Loucy (cell line): ENCODE measurements at regions not wholly inside any gene's neighbourhood (a gene's known extent, or its start where the extent isn't known, plus 50 kb on each side); places are given as distances from the start of the nearest gene placed in this dataset.

Source experiments
- H2AFZ ChIP-seq: fragments of 200-600 bp; sonication (generic); 2 replicates; pipeline ENCODE4 v1.6.0; 2016; ENCODE audit warnings: antibody characterized with exemption, mild to moderate bottlenecking, low read length, moderate library complexity
- H3F3A ChIP-seq: fragments of 200-600 bp; 2 replicates; pipeline ENCODE4 v1.6.0; 2016; ENCODE audit warnings: antibody characterized with exemption, low read depth, mild to moderate bottlenecking
- H3K27me3 ChIP-seq: fragments of 200-600 bp; sonication (generic); 2 replicates; pipeline ENCODE4 v1.6.1; 2014; ENCODE audit warnings: low read length, mild to moderate bottlenecking; ENCODE audit not compliant: insufficient read depth, poor library complexity, severe bottlenecking
- H3K36me3 ChIP-seq: fragments of 200-600 bp; sonication (generic); 2 replicates; pipeline ENCODE4 v1.6.1; 2016; ENCODE audit warnings: low read length; ENCODE audit not compliant: insufficient read depth
- H3K4me1 ChIP-seq: fragments of 200-600 bp; sonication (generic); 2 replicates; pipeline ENCODE4 v1.5.1; 2014; ENCODE audit warnings: low read length, mild to moderate bottlenecking; ENCODE audit not compliant: insufficient read depth, poor library complexity, severe bottlenecking
- H3K4me2 ChIP-seq: fragments of 200-600 bp; sonication (generic); 2 replicates; pipeline ENCODE4 v1.6.0; 2014; ENCODE audit warnings: antibody characterized with exemption, low read length, low read depth, mild to moderate bottlenecking; ENCODE audit not compliant: poor library complexity, severe bottlenecking
- H3K4me3 ChIP-seq: fragments of 200-600 bp; sonication (generic); 2 replicates; pipeline ENCODE4 v1.5.1; 2014; ENCODE audit warnings: low read length, mild to moderate bottlenecking, mixed read lengths; ENCODE audit not compliant: poor library complexity, severe bottlenecking
- H3K79me2 ChIP-seq: fragments of 200-600 bp; sonication (generic); 2 replicates; pipeline ENCODE4 v1.6.1; 2014; ENCODE audit warnings: low read length; ENCODE audit not compliant: insufficient read depth
- H3K9ac ChIP-seq: fragments of 200-600 bp; sonication (generic); 2 replicates; pipeline ENCODE4 v1.6.0; 2014; ENCODE audit warnings: mild to moderate bottlenecking, low read depth, low read length, moderate library complexity; ENCODE audit not compliant: poor library complexity, severe bottlenecking
- H3K9me2 ChIP-seq: fragments of 200-600 bp; sonication (generic); replicated peaks from 2 replicates; pipeline ENCODE4 v1.6.1; 2016; ENCODE audit warnings: low read depth, low read length, mixed read lengths
- H3K9me3 ChIP-seq: fragments of 200-600 bp; sonication (generic); 2 replicates; pipeline ENCODE4 v1.6.1; 2014; ENCODE audit warnings: mild to moderate bottlenecking, antibody characterized with exemption, low read length, low read depth; ENCODE audit not compliant: insufficient read depth
- H4K20me1 ChIP-seq: fragments of 200-600 bp; sonication (generic); 2 replicates; pipeline ENCODE4 v1.6.0; 2014; ENCODE audit warnings: antibody characterized with exemption, low read length, mild to moderate bottlenecking; ENCODE audit not compliant: insufficient read depth, poor library complexity, severe bottlenecking
- EZH2phosphoT487 ChIP-seq: fragments of 200-600 bp; IDR thresholded peaks from 2 replicates; pipeline ENCODE4 v1.6.1; 2018; ENCODE audit warnings: antibody characterized with exemption, mild to moderate bottlenecking, moderate library complexity, borderline replicate concordance
- TF ChIP-seq, protein P1 (sequence below): fragments of 200-600 bp; sonication (generic); conservative IDR thresholded peaks from 2 replicates; pipeline ENCODE4 v1.5.1; 2014; ENCODE audit warnings: mild to moderate bottlenecking, antibody characterized with exemption, low read length

DNA sequence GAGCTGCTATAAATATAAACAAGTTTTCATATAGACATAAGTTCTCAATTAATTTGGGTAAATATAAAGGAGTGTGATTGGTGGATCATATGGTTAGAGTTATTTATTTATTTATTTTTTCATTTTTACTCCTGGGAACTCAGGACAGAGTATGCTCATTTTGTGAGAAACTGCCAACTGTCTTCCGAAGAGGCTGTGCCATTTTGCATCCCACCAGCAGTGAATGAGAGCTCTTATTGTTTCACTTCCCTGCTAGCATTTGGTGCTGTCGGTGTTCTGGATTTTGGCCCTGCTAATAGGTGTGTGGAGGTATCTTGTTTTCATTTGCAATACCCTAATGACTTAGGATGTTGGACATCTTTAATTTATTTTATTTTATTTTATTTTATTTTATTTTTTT, 50.4 kb upstream of the XPO1 start:
- H3K79me2 ChIP-seq, result no peaks in the 10 kb centered on the region
- no peak overlapping the region for H3K4me2 ChIP-seq
- H2AFZ ChIP-seq, result no peak overlapping the region
- no peaks in the 10 kb centered on the region for H3K27me3 ChIP-seq
- no peak for TF ChIP-seq EZH2phosphoT487
- TF ChIP-seq, protein P1, sequence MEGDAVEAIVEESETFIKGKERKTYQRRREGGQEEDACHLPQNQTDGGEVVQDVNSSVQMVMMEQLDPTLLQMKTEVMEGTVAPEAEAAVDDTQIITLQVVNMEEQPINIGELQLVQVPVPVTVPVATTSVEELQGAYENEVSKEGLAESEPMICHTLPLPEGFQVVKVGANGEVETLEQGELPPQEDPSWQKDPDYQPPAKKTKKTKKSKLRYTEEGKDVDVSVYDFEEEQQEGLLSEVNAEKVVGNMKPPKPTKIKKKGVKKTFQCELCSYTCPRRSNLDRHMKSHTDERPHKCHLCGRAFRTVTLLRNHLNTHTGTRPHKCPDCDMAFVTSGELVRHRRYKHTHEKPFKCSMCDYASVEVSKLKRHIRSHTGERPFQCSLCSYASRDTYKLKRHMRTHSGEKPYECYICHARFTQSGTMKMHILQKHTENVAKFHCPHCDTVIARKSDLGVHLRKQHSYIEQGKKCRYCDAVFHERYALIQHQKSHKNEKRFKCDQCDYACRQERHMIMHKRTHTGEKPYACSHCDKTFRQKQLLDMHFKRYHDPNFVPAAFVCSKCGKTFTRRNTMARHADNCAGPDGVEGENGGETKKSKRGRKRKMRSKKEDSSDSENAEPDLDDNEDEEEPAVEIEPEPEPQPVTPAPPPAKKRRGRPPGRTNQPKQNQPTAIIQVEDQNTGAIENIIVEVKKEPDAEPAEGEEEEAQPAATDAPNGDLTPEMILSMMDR, result no peak
- no peak overlapping the region for H3K4me3 ChIP-seq
- no peaks in the 10 kb centered on the region for H3K9me3 ChIP-seq
- no peaks in the 10 kb centered on the region for H3K4me1 ChIP-seq
- no peaks in the 10 kb centered on the region for H3F3A ChIP-seq
- no peaks in the 10 kb centered on the region for H3K9me2 ChIP-seq
- H4K20me1 ChIP-seq, result no peaks in the 10 kb centered on the region
- H3K9ac ChIP-seq, result no peak overlapping the region
- no peaks in the 10 kb centered on the region for H3K36me3 ChIP-seq
